SK-N-SH treated with all-trans-retinoic acid at 6 μM for 48 hours (cell line): ENCODE measurements at regions not wholly inside any gene's neighbourhood (a gene's known extent, or its start where the extent isn't known, plus 50 kb on each side); places are given as distances from the start of the nearest gene placed in this dataset.

Experiments used
- ATAC-seq: fragments of 200-7000 bp; cut with Tn5 transposase; 3 replicates; pipeline ENCODE4 v1.9.1; 2020; ENCODE audit warnings: mild to moderate bottlenecking, moderate library complexity
- ARNTL ChIP-seq: fragments of 450-650 bp; formaldehyde crosslinking; IDR thresholded peaks from 2 replicates; pipeline ENCODE4 v1.5.0; 2020; ENCODE audit warnings: low read depth, mild to moderate bottlenecking, moderate library complexity, borderline replicate concordance
- BACH2 ChIP-seq: fragments of 250-450 bp; sonication (Bioruptor Pico); IDR thresholded peaks from 2 replicates; pipeline ENCODE4 v1.9.0; 2021; ENCODE audit warnings: mild to moderate bottlenecking, borderline replicate concordance
- CREB5 ChIP-seq: fragments of 250-450 bp; sonication (Bioruptor Pico); IDR thresholded peaks from 2 replicates; pipeline ENCODE4 v1.5.1; 2020; ENCODE audit warnings: low read depth, mild to moderate bottlenecking, moderate library complexity
- CSDC2 ChIP-seq: fragments of 250-450 bp; sonication (Bioruptor Pico); IDR thresholded peaks from 2 replicates; pipeline ENCODE4 v1.5.0; 2020; ENCODE audit warnings: mild to moderate bottlenecking, moderate library complexity
- CSRNP3 ChIP-seq: fragments of 250-450 bp; sonication (Bioruptor Pico); IDR thresholded peaks from 2 replicates; pipeline ENCODE4 v1.5.1; 2021; ENCODE audit warnings: mild to moderate bottlenecking, moderate library complexity
- ESRRG ChIP-seq: fragments of 250-450 bp; sonication (Bioruptor Pico); IDR thresholded peaks from 2 replicates; pipeline ENCODE4 v1.6.1; 2021; ENCODE audit warnings: mild to moderate bottlenecking
- GLIS3 ChIP-seq: fragments of 250-450 bp; sonication (Bioruptor Pico); IDR thresholded peaks from 2 replicates; pipeline ENCODE4 v1.5.0; 2020; ENCODE audit warnings: mild to moderate bottlenecking, moderate library complexity
- ISL1 ChIP-seq: fragments of 250-450 bp; sonication (Bioruptor Pico); IDR thresholded peaks from 2 replicates; pipeline ENCODE4 v2.1.2; 2022; ENCODE audit warnings: mild to moderate bottlenecking, moderate library complexity
- OSR1 ChIP-seq: fragments of 250-450 bp; sonication (Bioruptor Pico); IDR thresholded peaks from 2 replicates; pipeline ENCODE4 v1.8.0; 2022; ENCODE audit warnings: moderate library complexity, mild to moderate bottlenecking, inconsistent platforms
- PATZ1 ChIP-seq: fragments of 250-450 bp; sonication (Bioruptor Pico); IDR thresholded peaks from 2 replicates; pipeline ENCODE4 v1.8.0; 2020; ENCODE audit warnings: mild to moderate bottlenecking, moderate library complexity, borderline replicate concordance
- POU6F1 ChIP-seq: fragments of 250-450 bp; sonication (Bioruptor Pico); IDR thresholded peaks from 2 replicates; pipeline ENCODE4 v1.8.0; 2021; ENCODE audit warnings: low read depth, mild to moderate bottlenecking, moderate library complexity, borderline replicate concordance
- PPARA ChIP-seq: fragments of 250-450 bp; sonication (Bioruptor Pico); IDR thresholded peaks from 2 replicates; pipeline ENCODE4 v1.5.0; 2020; ENCODE audit warnings: mild to moderate bottlenecking, borderline replicate concordance
- SNAI2 ChIP-seq: fragments of 250-450 bp; sonication (Bioruptor Pico); IDR thresholded peaks from 2 replicates; pipeline ENCODE4 v1.5.0; 2020; ENCODE audit warnings: mild to moderate bottlenecking, moderate library complexity
- TCF4 ChIP-seq: fragments of 250-450 bp; sonication (Bioruptor Pico); IDR thresholded peaks from 2 replicates; pipeline ENCODE4 v1.8.0; 2021; ENCODE audit warnings: mild to moderate bottlenecking, moderate library complexity, borderline replicate concordance
- TOX ChIP-seq: fragments of 250-450 bp; sonication (Bioruptor Pico); IDR thresholded peaks from 2 replicates; pipeline ENCODE4 v1.8.0; 2021; ENCODE audit warnings: mild to moderate bottlenecking, moderate library complexity, borderline replicate concordance
- TSHZ2 ChIP-seq: fragments of 250-450 bp; sonication (Bioruptor Pico); IDR thresholded peaks from 2 replicates; pipeline ENCODE4 v1.5.0; 2020; ENCODE audit warnings: mild to moderate bottlenecking, moderate library complexity
- ZC3H10 ChIP-seq: fragments of 250-450 bp; sonication (Bioruptor Pico); IDR thresholded peaks from 2 replicates; pipeline ENCODE4 v1.5.1; 2021; ENCODE audit warnings: mild to moderate bottlenecking, moderate library complexity
- ZFP3 ChIP-seq: fragments of 250-450 bp; sonication (Bioruptor Pico); IDR thresholded peaks from 2 replicates; pipeline ENCODE4 v1.5.0; 2020; ENCODE audit warnings: mild to moderate bottlenecking, moderate library complexity
- ZFP30 ChIP-seq: fragments of 450-650 bp; formaldehyde crosslinking; IDR thresholded peaks from 2 replicates; pipeline ENCODE4 v1.5.0; 2022; ENCODE audit warnings: mild to moderate bottlenecking, moderate library complexity
- ZNF565 ChIP-seq: fragments of 450-650 bp; formaldehyde crosslinking; conservative IDR thresholded peaks from 2 replicates; pipeline ENCODE4 v1.5.0; 2020; ENCODE audit warnings: low read depth, mild to moderate bottlenecking, moderate library complexity
- ZNF70 ChIP-seq: fragments of 450-650 bp; formaldehyde crosslinking; IDR thresholded peaks from 2 replicates; pipeline ENCODE4 v1.5.0; 2020; ENCODE audit warnings: mild to moderate bottlenecking, moderate library complexity
- ZNF8 ChIP-seq: fragments of 450-650 bp; formaldehyde crosslinking; IDR thresholded peaks from 2 replicates; pipeline ENCODE4 v1.5.0; 2020; ENCODE audit warnings: mild to moderate bottlenecking, moderate library complexity

GRCh38 chr12:105874121-105874520 lies 264.6 kb downstream of the NUAK1 start (continued):
- TF ChIP-seq CSRNP3 (CRISPR knock-in tag), result no peak
- TF ChIP-seq GLIS3 (CRISPR knock-in tag), result no peak
- no peak for TF ChIP-seq SNAI2 (CRISPR knock-in tag)

GRCh38 chr12:105876396-105876927 lies 262.3 kb downstream of the NUAK1 start:
- no peak for ATAC-seq
- TF ChIP-seq PATZ1 (no peak), ZNF70 (no peak), BACH2 (no peak), CREB5 (CRISPR knock-in tag) (no peak), SNAI2 (CRISPR knock-in tag) (no peak), ESRRG (CRISPR knock-in tag) (no peak), ZC3H10 (CRISPR knock-in tag) (no peak), ZFP3 (CRISPR knock-in tag) (no peak), PPARA (CRISPR knock-in tag) (no peak), ZNF565 (CRISPR knock-in tag) (no peak), OSR1 (CRISPR knock-in tag) (no peak), GLIS3 (CRISPR knock-in tag) (no peak), CSDC2 (CRISPR knock-in tag) (no peak), POU6F1 (CRISPR knock-in tag) (no peak), ZFP30 (CRISPR knock-in tag) (no peak), TCF4 (CRISPR knock-in tag) (no peak), TSHZ2 (no peak), CSRNP3 (CRISPR knock-in tag) (no peak)

GRCh38 chr12:105878964-105879363 lies 259.8 kb downstream of the NUAK1 start:
- ATAC-seq, result no peak
- TF ChIP-seq PPARA (CRISPR knock-in tag), result no peak
- no peak for TF ChIP-seq ESRRG (CRISPR knock-in tag)
- no peak for TF ChIP-seq ZNF8
- no peak for TF ChIP-seq TOX
- TF ChIP-seq TCF4 (CRISPR knock-in tag), result no peak
- no peak for TF ChIP-seq TSHZ2
- no peak for TF ChIP-seq BACH2
- TF ChIP-seq ARNTL (CRISPR knock-in tag), result no peak
- no peak for TF ChIP-seq OSR1 (CRISPR knock-in tag)
- TF ChIP-seq PATZ1, result no peak
- TF ChIP-seq SNAI2 (CRISPR knock-in tag), result no peak
- no peak for TF ChIP-seq ISL1 (CRISPR knock-in tag)
- no peak for TF ChIP-seq ZNF70
